GM12892 (cell line): ENCODE measurements at regions not wholly inside any gene's neighbourhood (a gene's known extent, or its start where the extent isn't known, plus 50 kb on each side); places are given as distances from the start of the nearest gene placed in this dataset.

Source experiments
- POLR2AphosphoS5 ChIP-seq: IDR thresholded peaks from 2 replicates; pipeline ENCODE4 v1.6.1; 2011; ENCODE audit warnings: low read depth, low read length, control low read depth
- TAF1 ChIP-seq: IDR thresholded peaks from 2 replicates; pipeline ENCODE4 v1.6.1; 2011; ENCODE audit warnings: low read depth, mild to moderate bottlenecking, control low read depth, low read length, borderline replicate concordance

GRCh38 chrX:51215266-51215665, 117.4 kb upstream of the NUDT10 start:
- no peak for TF ChIP-seq POLR2AphosphoS5
- no peak for TF ChIP-seq TAF1
